ENCODE measurements at regions not wholly inside any gene's neighbourhood (a gene's known extent, or its start where the extent isn't known, plus 50 kb on each side); places are given as distances from the start of the nearest gene placed in this dataset.

- no peak for TF ChIP-seq NFRKB (IDR thresholded peaks at IDR 0.05)
- TF ChIP-seq SP1 (IDR thresholded peaks at IDR 0.05), result no peak
- TF ChIP-seq FOXA1 (IDR thresholded peaks at IDR 0.05), result no peak
- no peak for TF ChIP-seq ELF4 (IDR thresholded peaks at IDR 0.05)
- TF ChIP-seq L3MBTL2 (conservative IDR thresholded peaks at IDR 0.05), result no peak
These were observed 120.8 kb upstream of the TNPO1 start for GRCh38 chr5:72695659-72696058.

Measured in HEK293T (cell line).